Pancreas (tissue), 10 donors: ENCODE measurements at regions not wholly inside any gene's neighbourhood (a gene's known extent, or its start where the extent isn't known, plus 50 kb on each side); places are given as distances from the start of the nearest gene placed in this dataset.

Source experiments
- ATAC-seq, 4 donors: fragments of 200-7000 bp; cut with Tn5 transposase; one replicate each; pipeline versions ENCODE4 v1.8.0 to v1.9.1; 2020; ENCODE audit warnings: mild to moderate bottlenecking in 4 of 4, moderate library complexity in 4 of 4
- DNase-seq, 6 donors: peaks; one replicate each; pipeline ENCODE4 v3.0.0-alpha.2; 2020
- FAIRE-seq: peaks from 2 replicates; lab custom pipeline; 2012; peaks lifted over from hg19 to GRCh38; lab: Jason Lieb, UNC
- H3K27ac ChIP-seq, 4 donors: fragments of 200-600 bp; sonication (generic); 1 replicate in 3 of 4; 2 replicates in 1 of 4; pipeline versions ENCODE4 v1.5.0 to v1.8.0; 2020
- H3K27me3 ChIP-seq, 4 donors: fragments of 200-600 bp; one replicate each; pipeline ENCODE4 v1.8.0; 2021
- H3K36me3 ChIP-seq, 3 donors: fragments of 200-600 bp; sonication (generic) in 1 of 3; one replicate each; pipeline versions ENCODE4 v1.5.0 to v1.8.0; 2020 to 2021
- H3K4me1 ChIP-seq, 3 donors: fragments of 200-600 bp; one replicate each; pipeline ENCODE4 v1.8.0; 2021
- H3K4me3 ChIP-seq, 4 donors: fragments of 200-600 bp; sonication (generic) in 2 of 4; one replicate each; pipeline versions ENCODE4 v1.5.0 to v1.8.0; 2020 to 2021
- H3K9me3 ChIP-seq, 4 donors: fragments of 200-600 bp; one replicate each; pipeline ENCODE4 v1.8.0; 2021
- WGBS, 2 donors: extraction: QIAGEN DNeasy Blood & Tissue Kit; methylation state at CpG; one replicate each; pipeline ENCODE4 v1.1.7; 2013; 5-methylcytosine and 5-hydroxymethylcytosine counted together
- intact Hi-C, 3 donors: fragments of 100-400 bp; cut with DNase I; formaldehyde crosslinking; loops; one replicate each; pipeline versions ENCODE4 v1.11.1 to v1.14.2; 2022
- TF ChIP-seq, protein P1 (sequence below), 4 donors: fragments of 200-600 bp; sonication (generic) in 3 of 4; IDR thresholded peaks; one replicate each; pipeline versions ENCODE4 v1.5.0 to v1.8.0; 2021; ENCODE audit warnings: antibody characterized with exemption in 4 of 4
- donor health status: healthy with polysubstance abuse.
- donor health status: DM: no; HTN: no; CAD: no; lungs with moderate emphysema.
- donor health status: DM: no; HTN: no; CAD: no.
- donor health status: control.
- donor health status: control.
- donor health status: Bipolar disorder and iron deficiency.
- donor health status: DM: yes; HTN: yes; CAD: no.
- donor health status: DM: no; HTN: no; CAD: no.
- donor health status: DM: no; HTN: no; CAD: no.
- donor health status: DM: yes; HTN: yes; CAD: no.

DNA sequence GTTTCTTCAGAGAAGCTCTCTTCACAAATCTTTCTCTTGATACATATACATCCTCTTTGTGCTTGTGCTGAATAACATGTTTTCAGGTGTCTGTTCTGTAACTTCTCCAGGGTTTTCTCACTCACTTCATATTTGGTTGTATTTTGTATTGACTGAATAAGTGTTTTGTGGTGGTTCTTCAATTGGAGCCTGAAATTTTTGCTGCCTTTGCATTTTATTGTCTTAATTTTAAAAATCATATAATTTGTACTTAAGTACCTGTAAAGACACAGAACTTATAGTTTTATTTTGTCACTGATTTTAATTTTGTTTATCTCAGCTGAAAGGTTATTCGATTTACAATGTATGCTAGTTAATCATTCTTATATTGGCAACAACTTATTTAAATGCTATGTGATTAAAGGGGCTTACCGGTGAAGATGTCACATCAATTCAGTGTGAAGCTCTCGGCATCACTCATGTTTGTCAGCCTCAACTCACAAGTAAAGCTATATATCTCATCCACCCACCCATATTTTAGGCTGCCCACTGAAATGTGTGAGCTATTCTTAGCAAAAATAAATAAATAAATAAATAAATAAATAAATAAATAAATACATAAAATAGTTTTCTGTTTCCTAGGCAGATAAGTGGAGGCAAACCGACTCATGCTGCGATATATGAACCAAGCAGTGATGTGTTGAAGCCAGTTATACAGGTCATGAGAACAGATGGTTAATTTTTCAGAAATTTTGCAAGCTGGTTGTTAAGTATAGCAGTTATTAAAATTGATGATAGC lies 76.4 kb upstream of the FSTL5 start:
- no peaks in the 10 kb centered on the region for H3K36me3 ChIP-seq
- FAIRE-seq (no peak), DNase-seq (no peak), ATAC-seq (no peak)
- no peak overlapping the region for H3K4me3 ChIP-seq
- intact Hi-C loops: no loop called here
- H3K9me3 ChIP-seq: no peaks in the 10 kb centered on the region
- peaks cover 0 to 9% (median 3%) of the 10 kb centered on the region in 3 donors for H3K4me1 ChIP-seq
- H3K27me3 ChIP-seq: no peaks in the 10 kb centered on the region
- H3K27ac ChIP-seq: no peak overlapping the region
- WGBS, 2 donors: 89 to 91% methylated on average over 5 of the region's 5 CpGs
- TF ChIP-seq, protein P1, sequence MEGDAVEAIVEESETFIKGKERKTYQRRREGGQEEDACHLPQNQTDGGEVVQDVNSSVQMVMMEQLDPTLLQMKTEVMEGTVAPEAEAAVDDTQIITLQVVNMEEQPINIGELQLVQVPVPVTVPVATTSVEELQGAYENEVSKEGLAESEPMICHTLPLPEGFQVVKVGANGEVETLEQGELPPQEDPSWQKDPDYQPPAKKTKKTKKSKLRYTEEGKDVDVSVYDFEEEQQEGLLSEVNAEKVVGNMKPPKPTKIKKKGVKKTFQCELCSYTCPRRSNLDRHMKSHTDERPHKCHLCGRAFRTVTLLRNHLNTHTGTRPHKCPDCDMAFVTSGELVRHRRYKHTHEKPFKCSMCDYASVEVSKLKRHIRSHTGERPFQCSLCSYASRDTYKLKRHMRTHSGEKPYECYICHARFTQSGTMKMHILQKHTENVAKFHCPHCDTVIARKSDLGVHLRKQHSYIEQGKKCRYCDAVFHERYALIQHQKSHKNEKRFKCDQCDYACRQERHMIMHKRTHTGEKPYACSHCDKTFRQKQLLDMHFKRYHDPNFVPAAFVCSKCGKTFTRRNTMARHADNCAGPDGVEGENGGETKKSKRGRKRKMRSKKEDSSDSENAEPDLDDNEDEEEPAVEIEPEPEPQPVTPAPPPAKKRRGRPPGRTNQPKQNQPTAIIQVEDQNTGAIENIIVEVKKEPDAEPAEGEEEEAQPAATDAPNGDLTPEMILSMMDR (IDR thresholded peaks at IDR 0.05): no peak

DNA sequence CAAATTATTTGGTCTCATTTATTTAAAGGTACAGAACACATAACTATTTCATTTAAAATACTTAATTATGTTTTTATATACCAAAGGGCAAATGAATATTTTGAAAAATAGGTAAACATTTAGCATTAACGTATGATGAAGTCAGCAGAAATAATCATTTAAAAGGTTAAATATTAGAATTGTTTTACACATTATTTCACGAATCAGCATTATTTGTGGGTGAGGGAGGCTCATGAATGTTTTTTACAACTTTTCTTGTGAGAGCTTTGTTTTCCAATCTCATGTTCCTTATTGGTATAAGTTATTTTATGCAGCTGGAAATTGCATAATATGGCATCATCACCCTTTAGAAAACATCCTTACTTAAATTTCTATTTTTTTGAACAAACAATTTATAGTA lies 73.9 kb upstream of the FSTL5 start:
- DNase-seq: no peak
- no peak for ATAC-seq
- no peaks in the 10 kb centered on the region for H3K9me3 ChIP-seq
- H3K27me3 ChIP-seq: no peaks in the 10 kb centered on the region
- H3K27ac ChIP-seq: no peak overlapping the region
- no peak overlapping the region for H3K4me3 ChIP-seq
- H3K36me3 ChIP-seq: no peaks in the 10 kb centered on the region
- TF ChIP-seq, protein P1 (IDR thresholded peaks at IDR 0.05): no peak
- WGBS, 2 donors: 65 to 70% methylated on average over 2 of the region's 2 CpGs
- intact Hi-C loops: no loop called here
- peaks cover 0 to 9% (median 3%) of the 10 kb centered on the region in 3 donors for H3K4me1 ChIP-seq
- FAIRE-seq: no peak

DNA sequence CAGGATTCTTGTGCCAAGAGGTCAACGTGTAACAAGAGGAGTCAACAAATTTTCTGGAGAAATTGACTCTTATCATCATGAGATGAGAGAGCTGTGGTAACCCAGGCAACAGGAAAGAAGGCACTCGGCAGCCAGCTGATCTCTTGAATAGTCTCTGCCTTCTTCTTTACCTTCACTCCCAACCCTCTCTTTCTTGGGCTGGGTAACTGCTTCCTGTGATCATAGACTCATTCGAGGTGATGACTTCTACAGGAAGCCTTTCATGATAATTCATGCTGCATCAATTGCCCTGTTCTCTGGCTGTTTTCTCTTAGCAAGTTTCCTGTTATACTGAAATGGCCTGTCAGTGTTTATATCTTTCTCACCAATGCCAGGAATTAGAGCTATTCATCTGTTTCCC lies 70.8 kb upstream of the FSTL5 start:
- 33 to 39% methylated on average over 3 of the region's 3 CpGs for WGBS, 2 donors
- TF ChIP-seq, protein P1 (IDR thresholded peaks at IDR 0.05): no peak
- no peaks in the 10 kb centered on the region for H3K27me3 ChIP-seq
- no peak overlapping the region for H3K4me3 ChIP-seq
- ATAC-seq (no peak), DNase-seq (no peak), FAIRE-seq (no peak)
- H3K36me3 ChIP-seq: no peaks in the 10 kb centered on the region
- intact Hi-C loops: no loop called here
- H3K9me3 ChIP-seq: no peaks in the 10 kb centered on the region
- H3K4me1 ChIP-seq: no peaks in the 10 kb centered on the region
- H3K27ac ChIP-seq: no peak overlapping the region

DNA sequence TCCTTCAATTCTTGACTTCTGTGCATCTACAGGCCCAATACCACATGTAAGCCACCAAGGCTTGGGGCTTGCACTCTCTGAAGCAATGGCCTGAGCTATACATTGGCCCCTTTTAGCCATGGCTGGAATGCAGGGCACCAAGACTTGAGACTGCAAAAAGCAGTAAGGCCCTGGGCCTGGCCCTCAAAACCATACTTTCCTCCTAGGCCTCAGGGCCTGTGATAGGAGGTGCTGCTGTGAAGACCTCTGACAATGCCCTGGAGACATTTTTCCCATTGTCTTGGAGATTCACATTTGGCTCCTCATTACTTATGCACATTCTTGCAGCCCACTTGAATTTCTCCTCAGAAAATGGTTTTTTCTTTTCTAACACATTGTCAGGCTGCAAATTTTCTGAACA lies 68.5 kb upstream of the FSTL5 start:
- intact Hi-C loops: no loop called here
- ATAC-seq: no peak
- H3K4me1 ChIP-seq: no peaks in the 10 kb centered on the region
- H3K9me3 ChIP-seq: no peaks in the 10 kb centered on the region
- FAIRE-seq: no peak
- no peak overlapping the region for H3K27ac ChIP-seq
- TF ChIP-seq, protein P1 (IDR thresholded peaks at IDR 0.05): no peak
- no peak overlapping the region for H3K4me3 ChIP-seq
- H3K36me3 ChIP-seq: no peaks in the 10 kb centered on the region
- DNase-seq: no peak
- H3K27me3 ChIP-seq: no peaks in the 10 kb centered on the region

DNA sequence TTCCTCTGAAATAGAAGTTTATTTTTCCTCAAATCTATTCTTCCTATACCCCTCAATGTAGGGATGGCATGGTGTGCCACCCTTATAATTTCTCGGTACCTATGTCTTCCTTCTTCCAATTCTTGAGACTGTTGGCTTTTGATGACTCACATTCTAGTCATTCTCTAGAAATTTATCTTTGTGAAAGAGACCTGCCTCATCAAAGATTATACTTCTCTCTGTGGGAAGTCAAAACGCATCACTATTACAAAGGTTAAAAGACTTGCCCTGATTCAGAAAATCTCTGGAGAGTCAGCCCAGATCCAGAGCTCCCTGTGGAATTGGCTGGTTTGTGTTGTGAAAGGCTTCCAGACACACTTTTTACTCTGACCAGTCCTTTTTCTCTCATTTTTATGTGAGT lies 65.9 kb upstream of the FSTL5 start:
- DNase-seq (no peak), FAIRE-seq (no peak), ATAC-seq (no peak)
- Histone ChIP-seq H3K36me3 (no peaks in the 10 kb centered on the region), H3K9me3 (no peaks in the 10 kb centered on the region), H3K27me3 (no peaks in the 10 kb centered on the region), H3K4me3 (no peak overlapping the region), H3K27ac (no peak overlapping the region), H3K4me1 (no peaks in the 10 kb centered on the region)
- TF ChIP-seq, protein P1 (IDR thresholded peaks at IDR 0.05): no peak
- 66 to 77% methylated on average over 2 of the region's 2 CpGs for WGBS, 2 donors
- intact Hi-C loops: no loop called here
